SK-N-MC (cell line): ENCODE measurements at regions not wholly inside any gene's neighbourhood (a gene's known extent, or its start where the extent isn't known, plus 50 kb on each side); places are given as distances from the start of the nearest gene placed in this dataset.

ENCODE experiments used
- DNase-seq: peaks from one replicate; pipeline ENCODE4 v3.0.0-alpha.2; 2011; ENCODE audit warnings: low read depth, low spot score
- H3K27ac ChIP-seq: fragments of 200-600 bp; sonication (generic); 2 replicates; pipeline ENCODE4 v1.5.1; 2016; ENCODE audit warnings: mixed run types
- H3K36me3 ChIP-seq: fragments of 200-600 bp; sonication (generic); 2 replicates; pipeline ENCODE4 v1.6.1; 2017; ENCODE audit warnings: antibody characterized with exemption, low read length, mixed read lengths; ENCODE audit not compliant: insufficient read depth
- H3K4me3 ChIP-seq: fragments of 200-600 bp; sonication (generic); 2 replicates; pipeline ENCODE4 v1.5.1; 2016
- H3K9ac ChIP-seq: fragments of 200-600 bp; sonication (generic); 2 replicates; pipeline ENCODE4 v1.8.0; 2017; ENCODE audit warnings: mixed run types, mixed read lengths; ENCODE audit not compliant: insufficient read length
- H3K9me3 ChIP-seq: fragments of 200-600 bp; sonication (generic); 2 replicates; pipeline ENCODE4 v1.6.1; 2017; ENCODE audit warnings: low read depth, mild to moderate bottlenecking, antibody characterized with exemption, low read length, moderate library complexity, mixed read lengths
- EZH2 ChIP-seq: fragments of 200-600 bp; sonication (generic); IDR thresholded peaks from one replicate; pipeline ENCODE4 v1.6.1; 2017; ENCODE audit warnings: antibody characterized with exemption
- FOXP2 ChIP-seq: optimal IDR thresholded peaks from 2 replicates; pipeline ENCODE3; 2011; ENCODE audit warnings: mild to moderate bottlenecking, moderate library complexity; ENCODE audit not compliant: insufficient read depth; ENCODE audit errors: extremely low read length, control extremely low read depth
- POLR2AphosphoS5 ChIP-seq: IDR thresholded peaks from 2 replicates; pipeline ENCODE4 v1.6.1; 2012; ENCODE audit warnings: mild to moderate bottlenecking, low read depth, low read length, borderline replicate concordance

- Histone ChIP-seq H3K36me3 (no peaks in the 10 kb centered on the region), H3K27ac (no peak overlapping the region), H3K4me3 (no peak overlapping the region), H3K9ac (no peak overlapping the region), H3K9me3 (no peaks in the 10 kb centered on the region)
- no peak for TF ChIP-seq POLR2AphosphoS5
- no peak for TF ChIP-seq FOXP2
- no peak for TF ChIP-seq EZH2
- DNase-seq = no peak
These were observed 210.5 kb downstream of the SNAPC1 start for GRCh38 chr14:61972711-61973110.

DNA sequence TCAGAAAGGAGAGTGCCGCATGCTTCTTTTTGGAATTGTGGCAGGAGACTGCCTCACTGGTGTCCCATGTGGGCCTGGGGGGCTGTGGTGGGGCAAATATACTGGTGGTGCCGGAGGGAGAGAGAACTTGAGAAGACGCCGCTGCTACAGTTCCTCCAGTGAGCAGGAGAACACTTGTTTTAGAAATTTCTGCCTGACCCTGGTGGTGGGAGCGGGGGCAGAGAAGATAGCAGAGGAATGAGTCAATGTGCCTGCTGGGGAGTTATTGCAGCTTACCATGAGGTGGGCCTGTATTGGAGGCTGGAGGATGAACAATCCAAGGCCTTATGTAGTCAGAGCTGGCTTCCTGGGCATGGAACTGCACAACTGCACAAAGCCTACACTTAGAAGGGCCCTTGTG, 211.8 kb downstream of the SNAPC1 start:
- DNase-seq = no peak
- Histone ChIP-seq H3K9ac (no peak overlapping the region), H3K9me3 (no peaks in the 10 kb centered on the region), H3K36me3 (no peaks in the 10 kb centered on the region), H3K27ac (no peak overlapping the region), H3K4me3 (no peak overlapping the region)
- TF ChIP-seq EZH2 = no peak
- TF ChIP-seq POLR2AphosphoS5 = no peak
- no peak for TF ChIP-seq FOXP2

GRCh38 chr14:61977217-61977616, 215.0 kb downstream of the SNAPC1 start:
- H3K27ac ChIP-seq = no peak overlapping the region
- TF ChIP-seq POLR2AphosphoS5 (no peak), EZH2 (no peak), FOXP2 (no peak)

GRCh38 chr14:61988240-61988639, 226.0 kb downstream of the SNAPC1 start:
- Histone ChIP-seq H3K9me3 (no peaks in the 10 kb centered on the region), H3K27ac (no peak overlapping the region), H3K4me3 (no peak overlapping the region), H3K9ac (no peak overlapping the region), H3K36me3 (no peaks in the 10 kb centered on the region)
- no peak for DNase-seq
- TF ChIP-seq FOXP2 = no peak

More at GRCh38 chr14:61977217-61977616, 215.0 kb downstream of the SNAPC1 start:
- Histone ChIP-seq H3K9ac (no peak overlapping the region), H3K4me3 (no peak overlapping the region), H3K9me3 (no peaks in the 10 kb centered on the region), H3K36me3 (no peaks in the 10 kb centered on the region)
- DNase-seq = no peak

GRCh38 chr14:61992139-61992538, 229.9 kb downstream of the SNAPC1 start:
- H3K27ac ChIP-seq = no peak overlapping the region
- no peak for DNase-seq

DNA sequence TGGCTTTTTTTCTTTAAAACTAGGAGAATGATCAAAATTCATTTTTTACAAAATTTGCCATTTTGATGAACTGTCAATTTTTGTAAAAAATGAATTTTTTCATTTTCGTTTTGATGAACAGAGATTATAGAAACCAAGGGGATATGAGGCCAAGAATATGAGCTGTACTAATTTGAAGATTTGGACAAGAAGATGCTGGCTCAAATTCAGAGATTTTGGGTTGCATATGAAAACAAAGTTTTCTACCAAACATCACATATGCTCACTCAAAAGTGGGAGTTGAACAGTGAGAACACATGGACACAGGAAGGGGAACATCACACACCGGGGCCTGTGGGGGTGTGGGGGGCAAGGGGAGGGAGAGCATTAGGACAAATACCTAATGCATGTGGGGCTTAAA, 230.7 kb downstream of the SNAPC1 start:
- TF ChIP-seq EZH2 = no peak
- Histone ChIP-seq H3K27ac (no peak overlapping the region), H3K9ac (no peak overlapping the region), H3K36me3 (no peaks in the 10 kb centered on the region), H3K4me3 (no peak overlapping the region), H3K9me3 (no peaks in the 10 kb centered on the region)
- DNase-seq = no peak

More at GRCh38 chr14:61992139-61992538, 229.9 kb downstream of the SNAPC1 start:
- Histone ChIP-seq H3K9me3 (no peaks in the 10 kb centered on the region), H3K4me3 (no peak overlapping the region), H3K9ac (no peak overlapping the region), H3K36me3 (no peaks in the 10 kb centered on the region)
- TF ChIP-seq POLR2AphosphoS5 (no peak), FOXP2 (no peak), EZH2 (no peak)

DNA sequence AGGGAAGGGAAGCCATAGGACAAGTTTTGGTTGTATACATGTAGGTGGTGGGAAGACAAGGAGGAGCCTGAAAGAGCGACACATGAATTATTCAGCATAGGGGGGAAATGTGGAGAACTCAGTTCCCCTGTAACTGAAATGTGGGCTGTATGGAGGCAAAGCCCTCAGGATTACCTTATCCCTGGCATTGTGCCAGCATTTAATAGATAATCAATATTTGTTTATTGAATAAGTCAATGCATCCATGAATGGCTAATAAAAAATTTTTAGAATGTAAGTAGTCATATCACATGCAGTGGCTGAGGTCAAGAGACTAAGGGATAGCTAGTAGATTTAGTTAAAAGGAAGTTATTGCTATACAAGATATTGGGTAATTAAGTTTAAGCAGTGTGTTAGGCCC, 232.4 kb downstream of the SNAPC1 start:
- Histone ChIP-seq H3K27ac (no peak overlapping the region), H3K4me3 (no peak overlapping the region), H3K36me3 (no peaks in the 10 kb centered on the region), H3K9me3 (no peaks in the 10 kb centered on the region), H3K9ac (no peak overlapping the region)
- no peak for TF ChIP-seq EZH2
- TF ChIP-seq POLR2AphosphoS5 = no peak
- no peak for TF ChIP-seq FOXP2
- DNase-seq = no peak

DNA sequence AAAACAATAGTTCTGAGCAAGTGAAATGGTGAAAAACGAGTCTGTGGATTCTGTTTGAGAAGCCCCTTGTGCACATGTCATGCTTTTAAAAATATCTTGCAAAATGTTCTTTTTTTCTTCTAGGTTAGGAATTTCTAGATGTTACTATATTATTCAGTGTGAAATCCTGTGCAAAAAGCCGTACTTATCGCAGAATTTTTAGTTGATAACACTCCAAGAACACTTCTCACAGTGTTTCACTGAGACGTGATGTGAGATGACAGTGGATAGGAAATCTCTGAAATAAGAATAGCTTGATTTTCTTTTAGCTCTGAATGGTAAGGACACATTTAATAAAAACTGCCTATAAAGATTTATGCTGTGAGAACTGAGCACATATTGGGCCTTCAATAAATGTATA, 234.5 kb downstream of the SNAPC1 start:
- Histone ChIP-seq H3K4me3 (no peak overlapping the region), H3K36me3 (no peaks in the 10 kb centered on the region), H3K9me3 (no peaks in the 10 kb centered on the region), H3K27ac (no peak overlapping the region), H3K9ac (no peak overlapping the region)
- DNase-seq = no peak
- no peak for TF ChIP-seq FOXP2
- no peak for TF ChIP-seq POLR2AphosphoS5
- no peak for TF ChIP-seq EZH2

- Histone ChIP-seq H3K9me3 (no peaks in the 10 kb centered on the region), H3K36me3 (no peaks in the 10 kb centered on the region), H3K4me3 (no peak overlapping the region), H3K27ac (no peak overlapping the region), H3K9ac (no peak overlapping the region)
- no peak for DNase-seq
- no peak for TF ChIP-seq EZH2
- TF ChIP-seq FOXP2 = no peak
- TF ChIP-seq POLR2AphosphoS5 = no peak
These were observed 234.9 kb downstream of the SNAPC1 start for GRCh38 chr14:61997161-61997560.

DNA sequence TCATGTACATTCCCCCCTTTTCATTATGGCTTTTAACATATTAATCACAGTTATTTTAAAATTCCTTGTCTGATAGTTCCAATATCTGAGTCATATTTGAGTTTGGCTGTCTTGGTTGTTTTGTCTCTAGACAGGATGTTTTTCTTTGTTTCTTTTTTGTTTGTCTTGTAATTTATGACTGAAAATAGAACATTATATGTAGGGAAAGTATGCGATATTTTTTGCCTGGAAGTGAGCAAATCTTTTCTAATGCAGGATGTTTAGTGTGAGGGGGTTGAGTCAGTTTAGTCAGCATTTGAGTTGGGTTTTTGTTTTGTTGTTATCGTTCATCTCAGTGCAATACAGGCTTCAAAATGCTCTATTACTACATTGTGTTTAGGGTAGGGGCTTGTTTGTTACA, 239.7 kb downstream of the SNAPC1 start:
- H3K9me3 ChIP-seq = no peaks in the 10 kb centered on the region
- H3K27ac ChIP-seq = no peak overlapping the region
- TF ChIP-seq FOXP2 (no peak), POLR2AphosphoS5 (no peak), EZH2 (no peak)
- DNase-seq = no peak
- no peak overlapping the region for H3K9ac ChIP-seq
- no peak overlapping the region for H3K4me3 ChIP-seq
- no peaks in the 10 kb centered on the region for H3K36me3 ChIP-seq

DNA sequence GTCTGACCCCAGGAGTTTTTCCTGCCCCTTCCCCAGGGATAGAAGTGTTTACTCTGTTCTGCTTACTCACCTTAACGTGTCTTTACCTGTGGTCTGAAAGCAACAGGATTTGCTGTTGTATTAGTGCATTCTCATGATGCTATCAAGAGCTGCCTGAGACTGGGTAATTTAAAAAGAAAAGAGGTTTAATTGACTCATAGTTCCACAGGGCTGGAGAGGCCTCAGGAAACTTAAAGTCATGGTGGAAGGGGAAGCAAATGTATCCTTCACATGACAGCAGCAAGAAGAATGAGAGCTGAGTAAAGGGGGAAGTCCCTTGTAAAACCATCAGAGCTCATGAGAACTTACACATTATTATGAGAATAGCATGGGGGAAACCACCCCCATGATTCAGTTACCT, 240.4 kb downstream of the SNAPC1 start:
- Histone ChIP-seq H3K36me3 (no peaks in the 10 kb centered on the region), H3K27ac (no peak overlapping the region), H3K9ac (no peak overlapping the region), H3K4me3 (no peak overlapping the region), H3K9me3 (no peaks in the 10 kb centered on the region)
- no peak for DNase-seq
- no peak for TF ChIP-seq POLR2AphosphoS5
- no peak for TF ChIP-seq EZH2
- no peak for TF ChIP-seq FOXP2
